ENCODE measurements at regions not wholly inside any gene's neighbourhood (a gene's known extent, or its start where the extent isn't known, plus 50 kb on each side); places are given as distances from the start of the nearest gene placed in this dataset.

GRCh38 chr3:46082021-46082420, 54.7 kb upstream of the XCR1 start:
- no peak for TF ChIP-seq CTCF (IDR thresholded peaks at IDR 0.05; ENCODE audit: insufficient read depth, low read depth, low read length)
- no peak for TF ChIP-seq EZH2 (IDR thresholded peaks at IDR 0.05; ENCODE audit: insufficient read depth, low read length)

Data from astrocyte (in vitro differentiated cells and primary cell).